Kasumi-1 (cell line): ENCODE measurements at regions not wholly inside any gene's neighbourhood (a gene's known extent, or its start where the extent isn't known, plus 50 kb on each side); places are given as distances from the start of the nearest gene placed in this dataset.
A peak's percentile ranks its signal among the peaks of the same experiment; 100 is the strongest.
"Not testable (repeated sequence)": the region's sequence is repeated elsewhere in the genome, so short reads cannot be mapped to it uniquely, and the experiment has no call there.

Experiments
- DNase-seq, 2 experiments: peaks; one replicate each; lab custom pipeline; 2025; lab: John Stamatoyannopoulos, UW

- not testable (repeated sequence) for DNase-seq
Observed at GRCh38 chr3:143175940-143176894, 56.6 kb downstream of the CHST2 start.

DNA sequence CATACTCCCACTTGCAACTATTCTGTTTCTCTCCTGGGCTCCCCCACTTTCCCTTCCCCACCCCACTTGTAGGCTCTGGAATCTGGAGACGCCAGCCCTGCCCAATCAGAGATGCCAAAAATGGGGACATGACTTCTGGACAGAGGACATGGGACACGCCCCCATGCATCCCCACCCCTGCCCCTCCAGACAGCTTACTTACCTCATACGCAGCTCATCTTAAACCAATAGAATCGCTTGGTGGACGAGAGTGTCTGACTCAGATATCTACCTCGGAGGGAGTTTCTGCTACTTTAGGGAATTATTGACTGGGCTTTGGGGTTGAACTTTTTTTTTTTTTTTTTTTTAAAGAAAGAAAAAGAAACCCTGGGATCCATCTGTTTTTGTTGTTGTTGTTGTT lies 58.4 kb downstream of the CHST2 start:
- DNase-seq = not testable (repeated sequence)

GRCh38 chr3:143178775-143179548 lies 59.4 kb downstream of the CHST2 start:
- DNase-seq = not testable (repeated sequence)

- peak; percentile 6 to 12 for DNase-seq
Observed at GRCh38 chr3:143179603-143180002, 60.0 kb downstream of the CHST2 start.

- not testable (repeated sequence) for DNase-seq
Observed at GRCh38 chr3:143180860-143181259, 61.3 kb downstream of the CHST2 start.

GRCh38 chr3:143181977-143182376 lies 62.4 kb downstream of the CHST2 start:
- peak in 1 of 2 experiments; percentile 7 for DNase-seq

GRCh38 chr3:143182866-143183664 lies 63.5 kb downstream of the CHST2 start:
- no peak for DNase-seq

- no peak for DNase-seq
Observed at GRCh38 chr3:143183665-143183964, 64.0 kb downstream of the CHST2 start.

GRCh38 chr3:143184099-143184498 lies 64.5 kb downstream of the CHST2 start:
- DNase-seq = no peak

DNA sequence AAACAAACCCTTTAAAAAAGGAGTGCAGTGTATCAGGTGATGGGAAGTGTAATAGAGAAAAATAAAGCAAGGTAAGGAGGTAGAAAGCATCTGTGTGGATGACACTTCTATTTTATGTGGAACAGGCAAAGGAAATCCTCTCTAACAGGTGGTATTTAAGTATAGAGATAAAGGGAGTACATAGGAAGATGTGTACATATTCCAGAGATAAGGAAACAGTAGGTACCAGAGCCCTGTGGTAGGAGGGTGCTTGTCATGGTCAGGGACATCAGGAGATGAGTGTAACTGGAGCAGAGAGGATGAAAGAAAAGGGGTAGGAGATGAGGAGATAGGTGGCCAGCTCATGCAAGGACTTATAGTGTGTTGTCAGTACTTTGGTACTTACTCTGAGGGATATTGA lies 65.8 kb downstream of the CHST2 start:
- no peak for DNase-seq

- no peak for DNase-seq
Observed at GRCh38 chr3:143187111-143187510, 67.5 kb downstream of the CHST2 start.

DNA sequence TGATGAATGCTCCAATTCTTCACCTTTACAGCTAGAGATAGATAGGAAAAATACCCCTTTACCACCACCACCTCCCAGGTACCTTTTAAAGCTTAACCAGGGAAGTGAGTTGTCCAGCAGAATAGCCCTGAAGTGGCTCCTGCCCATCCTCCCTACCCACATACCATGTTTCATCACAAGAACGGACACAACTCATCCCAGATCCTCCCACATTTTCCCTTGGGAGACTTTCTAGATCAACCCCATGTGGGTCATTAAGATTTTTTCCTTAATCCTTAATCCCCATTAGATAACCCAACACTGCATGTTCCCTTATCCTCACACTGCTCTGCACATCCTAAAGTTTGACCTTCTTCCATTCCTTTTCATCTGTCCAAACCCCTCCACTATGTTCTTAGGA lies 69.3 kb downstream of the CHST2 start:
- no peak for DNase-seq

DNA sequence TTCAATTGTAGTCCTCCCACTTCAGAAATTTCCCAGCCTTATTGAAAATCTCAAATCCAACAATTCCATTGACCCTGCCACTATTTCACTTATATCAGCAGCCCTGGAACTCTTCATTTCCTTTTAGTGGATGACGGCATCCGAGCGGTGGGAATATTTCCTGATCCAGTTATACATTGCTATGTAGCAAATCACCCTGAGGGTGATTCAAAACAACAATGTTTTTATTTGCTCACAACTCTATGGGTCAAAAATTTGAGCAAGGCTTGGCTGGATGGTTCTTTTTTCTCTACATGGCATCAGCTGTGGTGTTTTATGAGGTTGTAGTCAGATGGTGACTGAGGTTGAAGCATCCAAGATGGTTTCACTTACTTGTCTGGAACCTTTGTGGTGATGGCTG lies 70.5 kb downstream of the CHST2 start:
- no peak for DNase-seq

DNA sequence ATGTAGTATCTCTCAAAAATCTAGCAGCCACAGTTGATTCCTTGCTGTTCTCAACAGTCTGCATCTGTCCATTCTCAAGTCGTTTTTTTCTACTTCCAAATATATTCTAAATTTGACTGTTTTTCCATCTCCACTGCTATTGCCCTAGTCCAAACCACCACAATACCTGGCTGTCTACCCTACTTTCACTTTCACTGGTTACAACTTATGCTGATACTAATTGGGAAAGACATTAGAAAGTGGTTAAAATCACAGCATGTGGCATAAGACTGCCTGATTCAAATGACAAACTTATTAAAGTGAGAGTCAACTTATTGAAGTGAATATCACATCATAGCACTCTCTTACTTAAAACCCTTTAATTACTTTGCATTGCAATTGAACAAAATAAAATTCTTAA lies 72.6 kb downstream of the CHST2 start:
- no peak for DNase-seq

DNA sequence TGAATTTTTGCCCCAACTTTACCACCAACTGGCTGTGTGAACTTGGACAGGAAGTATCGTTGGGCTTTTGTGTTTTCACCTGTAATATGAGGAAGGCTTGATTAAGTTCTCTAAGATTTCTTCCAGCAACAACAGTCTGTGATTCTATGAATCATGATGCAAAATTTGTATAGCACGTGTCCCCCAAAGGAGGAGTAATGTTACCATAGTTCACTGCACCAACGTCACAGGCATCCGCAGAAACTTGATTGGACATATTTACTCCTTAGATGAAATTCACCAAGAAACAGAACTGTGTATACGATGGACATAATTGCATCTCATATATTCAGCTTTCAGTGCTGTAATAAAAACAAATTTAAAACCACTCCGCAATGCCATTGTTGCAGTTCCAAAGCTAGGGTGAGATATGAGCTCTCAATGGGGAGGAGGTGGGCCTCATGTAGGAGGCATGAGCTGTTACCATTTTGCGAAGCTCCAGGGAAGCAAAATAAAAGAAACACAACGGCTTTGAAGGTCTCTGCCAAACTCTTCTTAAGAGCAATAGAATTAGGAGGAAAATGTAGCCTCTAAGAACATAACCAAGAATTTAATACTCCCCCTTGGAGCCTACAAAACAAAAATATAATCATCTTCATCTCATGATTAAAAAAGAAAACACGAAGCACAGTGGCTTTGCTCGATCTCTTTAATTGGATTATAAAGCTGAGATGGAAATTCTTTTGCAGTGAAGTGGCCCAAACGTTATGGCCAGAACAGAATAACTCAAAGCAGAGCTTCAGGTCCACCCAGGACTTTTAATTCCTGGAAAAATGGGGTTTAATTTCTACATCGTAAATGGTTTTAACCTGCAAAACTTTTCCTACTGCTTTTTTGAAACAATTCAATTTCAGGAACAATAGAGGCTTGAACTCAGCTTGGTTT lies 80.7 kb downstream of the CHST2 start:
- DNase-seq = no peak

GRCh38 chr3:143201045-143201444 lies 81.5 kb downstream of the CHST2 start:
- no peak for DNase-seq

DNA sequence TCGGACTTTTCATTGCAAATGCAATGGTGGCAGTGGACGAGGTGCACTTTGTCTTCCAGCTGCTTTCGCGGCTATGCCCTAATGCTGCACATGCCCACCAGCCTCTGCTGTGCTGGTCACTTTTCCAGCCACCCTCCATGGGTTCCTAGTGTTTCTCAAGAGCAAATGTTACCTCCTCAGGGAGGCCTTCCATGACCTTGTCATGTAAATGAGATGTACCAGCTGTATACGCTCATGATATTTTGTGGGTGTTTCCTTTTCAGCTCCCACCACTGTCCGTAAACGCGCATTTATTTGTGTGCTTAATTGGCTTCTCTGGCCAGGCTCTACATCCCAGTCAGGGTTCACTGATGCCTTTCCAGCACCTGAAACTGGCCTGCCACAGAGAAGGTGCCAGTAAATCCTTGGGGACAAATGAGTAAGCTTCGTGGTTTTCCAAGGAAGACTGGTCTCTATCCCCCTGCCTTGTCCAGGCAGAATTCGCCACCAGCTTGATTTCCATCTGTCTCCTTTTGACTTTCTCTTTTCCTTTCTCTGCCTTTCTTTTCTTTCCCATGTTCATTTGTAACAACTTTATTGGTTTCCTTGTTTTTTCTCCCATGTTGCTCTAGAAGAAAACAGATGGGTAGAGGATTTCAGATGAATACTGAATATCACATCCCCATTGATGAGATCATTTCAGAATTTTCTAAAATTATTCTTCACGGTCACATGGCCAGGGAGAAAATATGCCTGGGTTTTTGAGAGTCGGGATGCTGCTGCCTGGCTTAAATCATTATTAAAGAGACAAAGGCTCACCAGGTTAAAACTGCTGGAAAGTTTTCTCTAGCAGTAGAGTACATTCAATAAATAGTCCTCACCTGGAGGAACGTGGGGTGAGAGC lies 82.5 kb downstream of the CHST2 start:
- no peak for DNase-seq

DNA sequence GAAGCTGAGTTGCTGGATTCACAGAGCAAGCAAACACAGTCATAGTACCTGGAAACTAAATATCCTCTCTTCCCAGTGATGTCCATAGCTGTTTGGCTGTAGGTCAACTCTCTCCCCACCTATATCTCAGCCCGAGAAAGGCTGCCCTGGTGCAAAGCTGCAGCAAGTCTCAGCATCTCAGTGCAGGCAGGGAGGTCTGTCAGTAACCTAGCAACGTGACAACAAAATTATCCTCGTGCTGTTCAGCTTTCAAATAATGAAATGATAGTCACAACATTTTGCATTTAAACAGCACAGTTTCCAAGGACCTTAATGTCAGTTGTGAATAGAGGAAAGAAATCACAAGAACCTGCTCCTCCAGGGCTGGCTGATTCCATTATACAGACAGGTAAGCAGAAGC lies 83.6 kb downstream of the CHST2 start:
- no peak for DNase-seq

GRCh38 chr3:143203848-143204247 lies 84.3 kb downstream of the CHST2 start:
- no peak for DNase-seq

GRCh38 chr3:143206955-143207337 lies 87.4 kb downstream of the CHST2 start:
- no peak for DNase-seq
